Adrenal gland (tissue), 5 donors: ENCODE measurements at regions not wholly inside any gene's neighbourhood (a gene's known extent, or its start where the extent isn't known, plus 50 kb on each side); places are given as distances from the start of the nearest gene placed in this dataset.

Experiments
- CTCF ChIP-seq, 6 experiments: fragments of 450-650 bp in 4 of 6; fragments of 200-600 bp in 2 of 6; sonication (generic) in 1 of 6; IDR thresholded peaks; 1 replicate in 5 of 6; 2 replicates in 1 of 6; pipeline versions ENCODE4 v1.5.1 to v1.8.0; 2016 to 2021; ENCODE audit warnings: antibody characterized with exemption in 6 of 6, mild to moderate bottlenecking in 2 of 6, moderate library complexity in 1 of 6
- POLR2A ChIP-seq, 2 donors: fragments of 450-650 bp; IDR thresholded peaks; one replicate each; pipeline ENCODE4 v1.6.1; 2017; ENCODE audit warnings: antibody characterized with exemption in 2 of 2, mild to moderate bottlenecking in 2 of 2, moderate library complexity in 1 of 2
- donor health status: DM: no; HTN: no; CAD: no.

- TF ChIP-seq POLR2A (IDR thresholded peaks at IDR 0.05) (no peak), CTCF (IDR thresholded peaks at IDR 0.05) (no peak)
Measured at GRCh38 chrX:39805022-39805421, 292.7 kb downstream of the BCOR start.
